ENCODE measurements at regions not wholly inside any gene's neighbourhood (a gene's known extent, or its start where the extent isn't known, plus 50 kb on each side); places are given as distances from the start of the nearest gene placed in this dataset.

DNA sequence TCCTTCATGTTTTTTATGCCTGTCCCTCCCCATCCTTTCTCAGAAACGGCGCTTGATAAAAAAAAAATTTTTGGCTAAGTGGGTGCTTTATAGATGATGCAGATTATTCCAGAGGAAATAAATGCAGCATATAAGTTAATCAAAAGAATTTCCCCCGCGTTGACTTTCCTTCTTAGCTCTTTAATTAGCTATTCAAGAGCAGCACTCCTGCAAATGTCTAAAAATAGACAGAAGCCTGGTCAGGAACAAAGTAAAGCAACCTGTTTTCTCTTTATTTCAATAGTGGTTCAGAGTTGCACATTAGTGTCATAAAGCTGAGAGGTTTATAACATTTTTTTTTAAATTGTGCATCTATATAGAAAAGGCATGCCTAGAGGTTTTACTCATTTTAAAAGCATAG is 439.5 kb upstream of the LRRC7 start (continued):
- TF ChIP-seq CTCF (IDR thresholded peaks at IDR 0.05) (no peak), FOXM1 (IDR thresholded peaks at IDR 0.05; ENCODE audit: low read depth) (no peak), PBX3 (IDR thresholded peaks at IDR 0.05) (no peak), RXRA (IDR thresholded peaks at IDR 0.05; ENCODE audit: borderline replicate concordance, low read depth) (no peak)

- no peak overlapping the region for H3K27ac ChIP-seq (ENCODE audit: low read depth in 2 of 2, low read length in 1 of 2)
- no peaks in the 10 kb centered on the region for H3K79me2 ChIP-seq (ENCODE audit: insufficient read depth)
- no peak overlapping the region for H3K9ac ChIP-seq
- H3K9me3 ChIP-seq: no peaks in the 10 kb centered on the region
- H3K4me3 ChIP-seq (ENCODE audit: low read depth in 2 of 2, low read length in 1 of 2): no peak overlapping the region
- TF ChIP-seq, protein P1, sequence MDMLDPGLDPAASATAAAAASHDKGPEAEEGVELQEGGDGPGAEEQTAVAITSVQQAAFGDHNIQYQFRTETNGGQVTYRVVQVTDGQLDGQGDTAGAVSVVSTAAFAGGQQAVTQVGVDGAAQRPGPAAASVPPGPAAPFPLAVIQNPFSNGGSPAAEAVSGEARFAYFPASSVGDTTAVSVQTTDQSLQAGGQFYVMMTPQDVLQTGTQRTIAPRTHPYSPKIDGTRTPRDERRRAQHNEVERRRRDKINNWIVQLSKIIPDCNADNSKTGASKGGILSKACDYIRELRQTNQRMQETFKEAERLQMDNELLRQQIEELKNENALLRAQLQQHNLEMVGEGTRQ (IDR thresholded peaks at IDR 0.05; ENCODE audit: borderline replicate concordance, low read depth, low read length): no peak
- TF ChIP-seq EP300 (IDR thresholded peaks at IDR 0.05; ENCODE audit: borderline replicate concordance in 1 of 2, low read depth in 1 of 2, low read length in 1 of 2) (no peak), FOXJ3 (CRISPR knock-in tag; IDR thresholded peaks at IDR 0.05) (no peak)
- TF ChIP-seq, protein P2, sequence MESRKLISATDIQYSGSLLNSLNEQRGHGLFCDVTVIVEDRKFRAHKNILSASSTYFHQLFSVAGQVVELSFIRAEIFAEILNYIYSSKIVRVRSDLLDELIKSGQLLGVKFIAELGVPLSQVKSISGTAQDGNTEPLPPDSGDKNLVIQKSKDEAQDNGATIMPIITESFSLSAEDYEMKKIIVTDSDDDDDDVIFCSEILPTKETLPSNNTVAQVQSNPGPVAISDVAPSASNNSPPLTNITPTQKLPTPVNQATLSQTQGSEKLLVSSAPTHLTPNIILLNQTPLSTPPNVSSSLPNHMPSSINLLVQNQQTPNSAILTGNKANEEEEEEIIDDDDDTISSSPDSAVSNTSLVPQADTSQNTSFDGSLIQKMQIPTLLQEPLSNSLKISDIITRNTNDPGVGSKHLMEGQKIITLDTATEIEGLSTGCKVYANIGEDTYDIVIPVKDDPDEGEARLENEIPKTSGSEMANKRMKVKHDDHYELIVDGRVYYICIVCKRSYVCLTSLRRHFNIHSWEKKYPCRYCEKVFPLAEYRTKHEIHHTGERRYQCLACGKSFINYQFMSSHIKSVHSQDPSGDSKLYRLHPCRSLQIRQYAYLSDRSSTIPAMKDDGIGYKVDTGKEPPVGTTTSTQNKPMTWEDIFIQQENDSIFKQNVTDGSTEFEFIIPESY (IDR thresholded peaks at IDR 0.05; ENCODE audit: borderline replicate concordance, low read depth): no peak
- no peak overlapping the region for H2AFZ ChIP-seq (ENCODE audit: low read depth)
- WGBS (ENCODE audit: low lambda C conversion rate): 43% methylated on average over 4 of the region's 4 CpGs
- DNase-seq: no peak
- CTCF ChIA-PET: no interaction called here
- no peaks in the 10 kb centered on the region for H3K9me2 ChIP-seq
- H4K20me1 ChIP-seq (ENCODE audit: insufficient read depth): no peaks in the 10 kb centered on the region
- H3K27me3 ChIP-seq (ENCODE audit: insufficient read depth): no peaks in the 10 kb centered on the region
- POLR2A ChIA-PET: no interaction called here
- no peaks in the 10 kb centered on the region for H3K4me1 ChIP-seq (ENCODE audit: control insufficient read depth in 1 of 2, insufficient read depth in 2 of 2, low read depth in 1 of 2, low read length in 1 of 2)
- H3K4me2 ChIP-seq: no peak overlapping the region
- no peaks in the 10 kb centered on the region for H3F3A ChIP-seq (replicated peaks; ENCODE audit: insufficient read depth)
- H3K36me3 ChIP-seq (replicated peaks in 1 of 2; ENCODE audit: control insufficient read depth in 1 of 2, insufficient read depth in 2 of 2, low read length in 1 of 2): no peaks in the 10 kb centered on the region
Measured at GRCh38 chr1:69129538-69129937, 438.2 kb upstream of the LRRC7 start.

GRCh38 chr1:69138172-69138571 is 429.6 kb upstream of the LRRC7 start:
- Histone ChIP-seq H3K9ac (no peak overlapping the region), H3K9me3 (no peaks in the 10 kb centered on the region), H3K4me2 (no peak overlapping the region), H3K36me3 (replicated peaks in 1 of 2; ENCODE audit: control insufficient read depth in 1 of 2, insufficient read depth in 2 of 2, low read length in 1 of 2) (no peaks in the 10 kb centered on the region), H3K4me1 (ENCODE audit: control insufficient read depth in 1 of 2, insufficient read depth in 2 of 2, low read depth in 1 of 2, low read length in 1 of 2) (no peaks in the 10 kb centered on the region), H3K9me2 (no peaks in the 10 kb centered on the region), H3K79me2 (ENCODE audit: insufficient read depth) (no peaks in the 10 kb centered on the region), H4K20me1 (ENCODE audit: insufficient read depth) (no peaks in the 10 kb centered on the region), H3K27ac (ENCODE audit: low read depth in 2 of 2, low read length in 1 of 2) (no peak overlapping the region), H3F3A (replicated peaks; ENCODE audit: insufficient read depth) (no peaks in the 10 kb centered on the region), H3K27me3 (ENCODE audit: insufficient read depth) (no peaks in the 10 kb centered on the region), H3K4me3 (ENCODE audit: low read depth in 2 of 2, low read length in 1 of 2) (no peak overlapping the region), H2AFZ (ENCODE audit: low read depth) (no peak overlapping the region)
- WGBS (ENCODE audit: low lambda C conversion rate): 0% methylated on average over 1 of the region's 1 CpG
- DNase-seq: no peak
- CTCF ChIA-PET: no interaction called here
- POLR2A ChIA-PET: interaction anchor here (0.6 kb wide), 1 partner anchor 770 kb away, joined by 3 read pairs; no protein-coding TSS in a partner anchor
- TF ChIP-seq, protein P1 (IDR thresholded peaks at IDR 0.05; ENCODE audit: borderline replicate concordance, low read depth, low read length): no peak
- TF ChIP-seq CHD2 (IDR thresholded peaks at IDR 0.05; ENCODE audit: low read length, partially characterized antibody): no peak
- no peak for TF ChIP-seq MXI1 (IDR thresholded peaks at IDR 0.05; ENCODE audit: low read depth, low read length)
- no peak for TF ChIP-seq POLR2AphosphoS5 (IDR thresholded peaks at IDR 0.05; ENCODE audit: low read depth, low read length)
- no peak for TF ChIP-seq FOXJ3 (CRISPR knock-in tag; IDR thresholded peaks at IDR 0.05)
- no peak for TF ChIP-seq TCF12 (IDR thresholded peaks at IDR 0.05)
- no peak for TF ChIP-seq YY1 (IDR thresholded peaks at IDR 0.05; ENCODE audit: low read depth)
- TF ChIP-seq TEAD4 (IDR thresholded peaks at IDR 0.05; ENCODE audit: borderline replicate concordance, insufficient read depth): no peak
- no peak for TF ChIP-seq REST (IDR thresholded peaks at IDR 0.05; ENCODE audit: low read depth, low read length)

All from SK-N-SH (cell line).